CD4-positive, alpha-beta T cell (primary cell): ENCODE measurements at regions not wholly inside any gene's neighbourhood (a gene's known extent, or its start where the extent isn't known, plus 50 kb on each side); places are given as distances from the start of the nearest gene placed in this dataset.

Experiments used
- ATAC-seq: fragments of 200-7000 bp; cut with Tn5 transposase; one replicate; pipeline ENCODE4 v1.10.0; 2022; ENCODE audit warnings: mild to moderate bottlenecking; ENCODE audit not compliant: poor library complexity
- CTCF ChIA-PET: fragments of 350-600 bp; sonication (Branson Sonifier 250); formaldehyde crosslinking; loops from one replicate; lab custom pipeline; 2021; ENCODE audit warnings: antibody characterized with exemption, inconsistent platforms; lab: Charles Lee
- POLR2A ChIA-PET: fragments of 350-600 bp; sonication (Branson Sonifier 250); formaldehyde crosslinking; loops from one replicate; lab custom pipeline; 2021; ENCODE audit warnings: antibody characterized with exemption, inconsistent platforms; lab: Charles Lee
- DNase-seq, 14 experiments: peaks; one replicate each; pipeline ENCODE4 v3.0.0-alpha.2; 2013 to 2020; ENCODE audit warnings: mixed read lengths in 2 of 14
- H3K27ac ChIP-seq, 2 donors: one replicate each; pipeline versions ENCODE4 v1.5.1 to v1.7.0; 2013; ENCODE audit warnings: low read length in 2 of 2, low read depth in 1 of 2, mild to moderate bottlenecking in 1 of 2
- H3K27me3 ChIP-seq, 2 experiments: 1 replicate in 1 of 2; 2 replicates in 1 of 2; pipeline versions ENCODE4 v1.6.1 to v1.7.0; 2013; ENCODE audit warnings: low read length in 2 of 2, control low read depth in 1 of 2, mild to moderate bottlenecking in 1 of 2, moderate library complexity in 1 of 2; ENCODE audit not compliant: insufficient read depth in 2 of 2, control insufficient read depth in 1 of 2
- H3K36me3 ChIP-seq: one replicate; pipeline ENCODE4 v1.6.1; 2013; ENCODE audit warnings: low read length, control low read depth; ENCODE audit not compliant: insufficient read depth
- H3K4me1 ChIP-seq: one replicate; pipeline ENCODE4 v1.6.1; 2013; ENCODE audit warnings: low read length, control low read depth; ENCODE audit not compliant: insufficient read depth
- H3K4me3 ChIP-seq: one replicate; pipeline ENCODE4 v1.5.1; 2013; ENCODE audit warnings: mild to moderate bottlenecking, low read length, moderate library complexity
- H3K9me3 ChIP-seq, 2 experiments: 1 replicate in 1 of 2; 2 replicates in 1 of 2; pipeline versions ENCODE4 v1.6.1 to v1.7.0; 2013; ENCODE audit warnings: low read length in 2 of 2, mild to moderate bottlenecking in 2 of 2, control low read depth in 1 of 2, moderate library complexity in 1 of 2; ENCODE audit not compliant: control insufficient read depth in 1 of 2, insufficient read depth in 1 of 2
- H3K27ac Mint-ChIP-seq: one replicate; pipeline ENCODE4 v1.8.0; 2020; ENCODE audit warnings: mixed read lengths
- H3K27me3 Mint-ChIP-seq: one replicate; pipeline ENCODE4 v1.8.0; 2021; ENCODE audit warnings: mixed read lengths
- H3K36me3 Mint-ChIP-seq: one replicate; pipeline ENCODE4 v1.8.0; 2021; ENCODE audit warnings: low read depth, mixed read lengths
- H3K4me1 Mint-ChIP-seq: one replicate; pipeline ENCODE4 v1.8.0; 2021; ENCODE audit warnings: low read depth, mixed read lengths
- H3K4me3 Mint-ChIP-seq: one replicate; pipeline ENCODE4 v1.8.0; 2020; ENCODE audit warnings: mild to moderate bottlenecking, mixed read lengths
- H3K9me3 Mint-ChIP-seq: one replicate; pipeline ENCODE4 v1.8.0; 2020; ENCODE audit warnings: mixed read lengths
- intact Hi-C, 2 experiments: fragments of 100-400 bp; cut with DNase I in 1 of 2; cut with micrococcal nuclease in 1 of 2; formaldehyde crosslinking; loops; one replicate each; pipeline versions ENCODE4 v1.15.1 to v1.9.0; 2023 to 2025; cut with DNase I, micrococcal nuclease
- TF ChIP-seq, protein P1 (sequence below): fragments of 200-600 bp; IDR thresholded peaks from one replicate; pipeline ENCODE4 v1.8.0; 2022; ENCODE audit warnings: antibody characterized with exemption, mild to moderate bottlenecking

DNA sequence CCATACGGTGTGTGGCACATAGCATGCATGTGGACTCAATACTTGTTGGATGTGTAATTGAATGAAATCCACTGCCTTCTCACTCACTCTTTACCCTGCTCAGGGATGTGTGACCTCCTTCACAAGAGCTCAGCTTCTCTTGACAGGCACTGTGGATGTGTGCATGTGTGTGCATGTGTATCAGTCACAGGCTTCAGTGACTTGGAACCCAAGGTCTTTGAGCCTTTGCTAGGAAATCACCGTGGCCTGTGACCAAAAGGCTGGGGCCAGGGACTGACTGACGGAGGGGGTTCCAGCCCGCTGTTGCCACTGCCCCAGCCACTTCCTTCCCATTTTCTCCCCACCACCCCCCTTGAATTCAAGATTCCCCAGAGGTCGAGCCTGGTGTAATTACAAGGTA, 144.4 kb upstream of the POU3F1 start:
- intact Hi-C loops = no loop called here
- Mint-ChIP-seq H3K27me3 (peaks cover 27% of the 10 kb centered on the region), H3K4me3 (no peak overlapping the region), H3K27ac (no peak overlapping the region), H3K36me3 (no peaks in the 10 kb centered on the region), H3K9me3 (no peaks in the 10 kb centered on the region), H3K4me1 (no peaks in the 10 kb centered on the region)
- Histone ChIP-seq H3K27me3 (peaks cover 0 to 5% of the 10 kb centered on the region in 2 experiments), H3K27ac (no peak overlapping the region), H3K9me3 (no peaks in the 10 kb centered on the region), H3K36me3 (no peaks in the 10 kb centered on the region), H3K4me3 (no peak overlapping the region), H3K4me1 (no peaks in the 10 kb centered on the region)
- TF ChIP-seq, protein P1, sequence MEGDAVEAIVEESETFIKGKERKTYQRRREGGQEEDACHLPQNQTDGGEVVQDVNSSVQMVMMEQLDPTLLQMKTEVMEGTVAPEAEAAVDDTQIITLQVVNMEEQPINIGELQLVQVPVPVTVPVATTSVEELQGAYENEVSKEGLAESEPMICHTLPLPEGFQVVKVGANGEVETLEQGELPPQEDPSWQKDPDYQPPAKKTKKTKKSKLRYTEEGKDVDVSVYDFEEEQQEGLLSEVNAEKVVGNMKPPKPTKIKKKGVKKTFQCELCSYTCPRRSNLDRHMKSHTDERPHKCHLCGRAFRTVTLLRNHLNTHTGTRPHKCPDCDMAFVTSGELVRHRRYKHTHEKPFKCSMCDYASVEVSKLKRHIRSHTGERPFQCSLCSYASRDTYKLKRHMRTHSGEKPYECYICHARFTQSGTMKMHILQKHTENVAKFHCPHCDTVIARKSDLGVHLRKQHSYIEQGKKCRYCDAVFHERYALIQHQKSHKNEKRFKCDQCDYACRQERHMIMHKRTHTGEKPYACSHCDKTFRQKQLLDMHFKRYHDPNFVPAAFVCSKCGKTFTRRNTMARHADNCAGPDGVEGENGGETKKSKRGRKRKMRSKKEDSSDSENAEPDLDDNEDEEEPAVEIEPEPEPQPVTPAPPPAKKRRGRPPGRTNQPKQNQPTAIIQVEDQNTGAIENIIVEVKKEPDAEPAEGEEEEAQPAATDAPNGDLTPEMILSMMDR = no peak
- ATAC-seq = no peak
- no peak for DNase-seq
- ChIA-PET CTCF (no interaction called here), POLR2A (no interaction called here)

DNA sequence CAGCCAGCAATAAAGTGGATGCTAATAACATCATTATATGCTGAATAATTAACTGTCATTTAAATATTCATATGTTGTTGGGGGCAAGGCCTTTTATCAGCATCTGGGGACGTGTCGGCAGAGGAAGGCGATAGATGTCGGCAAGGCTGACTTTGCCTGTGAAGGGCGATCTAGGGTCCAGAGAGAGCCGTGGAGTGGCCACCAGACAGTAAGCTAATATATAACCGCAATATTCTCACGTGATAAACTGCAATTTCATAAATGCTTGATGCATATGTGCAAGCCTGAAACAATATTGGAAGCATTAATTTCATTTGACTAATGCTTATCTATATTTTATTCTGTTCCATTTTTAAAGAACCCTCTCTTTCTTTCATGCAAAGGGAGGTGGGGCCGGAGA, 141.0 kb upstream of the POU3F1 start:
- Histone ChIP-seq H3K27me3 (peaks cover 0 to 5% of the 10 kb centered on the region in 2 experiments), H3K4me1 (no peaks in the 10 kb centered on the region), H3K36me3 (no peaks in the 10 kb centered on the region), H3K27ac (no peak overlapping the region), H3K9me3 (no peaks in the 10 kb centered on the region), H3K4me3 (no peak overlapping the region)
- ChIA-PET CTCF (no interaction called here), POLR2A (no interaction called here)
- TF ChIP-seq, protein P1 = no peak
- Mint-ChIP-seq H3K27ac (no peak overlapping the region), H3K4me1 (no peaks in the 10 kb centered on the region), H3K36me3 (no peaks in the 10 kb centered on the region), H3K9me3 (no peaks in the 10 kb centered on the region), H3K4me3 (no peak overlapping the region), H3K27me3 (peaks cover 26% of the 10 kb centered on the region)
- intact Hi-C loops = no loop called here
- ATAC-seq (no peak), DNase-seq (no peak)

DNA sequence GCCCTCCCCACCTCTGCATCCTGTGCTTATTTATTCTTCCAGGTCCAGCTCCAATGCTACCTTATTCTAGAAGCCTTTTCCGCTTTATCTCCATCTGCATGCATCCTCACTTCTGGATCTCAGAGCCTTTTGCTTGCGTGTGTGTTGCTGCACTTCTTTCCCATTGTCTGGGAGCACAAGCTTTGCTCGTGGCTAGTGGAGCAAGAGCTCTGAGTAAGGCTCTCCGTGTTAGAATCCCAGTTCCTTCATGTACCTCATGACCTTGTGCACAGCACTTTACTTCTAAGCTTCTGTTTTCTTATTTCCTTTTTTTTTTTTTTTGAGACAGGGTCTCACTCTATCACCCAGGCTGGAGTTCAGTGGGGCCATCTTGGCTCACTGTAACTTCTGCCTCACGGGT, 140.0 kb upstream of the POU3F1 start:
- H3K4me1 ChIP-seq = no peaks in the 10 kb centered on the region
- Mint-ChIP-seq H3K9me3 (no peaks in the 10 kb centered on the region), H3K27ac (no peak overlapping the region), H3K4me1 (no peaks in the 10 kb centered on the region), H3K36me3 (no peaks in the 10 kb centered on the region), H3K27me3 (peaks cover 19% of the 10 kb centered on the region), H3K4me3 (no peak overlapping the region)
- POLR2A ChIA-PET = no interaction called here
- peaks cover 0 to 5% of the 10 kb centered on the region in 2 experiments for H3K27me3 ChIP-seq
- no peak overlapping the region for H3K27ac ChIP-seq
- H3K9me3 ChIP-seq = no peaks in the 10 kb centered on the region
- no peak overlapping the region for H3K4me3 ChIP-seq
- CTCF ChIA-PET = no interaction called here
- DNase-seq (no peak), ATAC-seq (no peak)
- TF ChIP-seq, protein P1 = no peak
- H3K36me3 ChIP-seq = no peaks in the 10 kb centered on the region
- intact Hi-C loops = no loop called here
